ENCODE measurements at regions not wholly inside any gene's neighbourhood (a gene's known extent, or its start where the extent isn't known, plus 50 kb on each side); places are given as distances from the start of the nearest gene placed in this dataset.
A peak's percentile ranks its signal among the peaks of the same experiment; 100 is the strongest.

- no peak for TF ChIP-seq NRF1 (conservative IDR thresholded peaks at IDR 0.05; ENCODE audit: low read depth, low read length)
- peak; percentile 100 for TF ChIP-seq SPI1 (IDR thresholded peaks at IDR 0.05; ENCODE audit: borderline replicate concordance, insufficient read depth, low read depth, low read length)
- TF ChIP-seq ELK1 (IDR thresholded peaks at IDR 0.05; ENCODE audit: low read depth, low read length): no peak
- TF ChIP-seq E2F4 (IDR thresholded peaks at IDR 0.05; ENCODE audit: low read depth, low read length): no peak
- TF ChIP-seq BHLHE40 (IDR thresholded peaks at IDR 0.05; ENCODE audit: borderline replicate concordance in 1 of 2, low read depth in 2 of 2, low read length in 1 of 2): peak; percentile 42 to 48; a peak in 2 of 4 replicates
- TF ChIP-seq TCF7 (IDR thresholded peaks at IDR 0.05; ENCODE audit: borderline replicate concordance): no peak
- TF ChIP-seq CBX5 (IDR thresholded peaks at IDR 0.05; ENCODE audit: low read depth): peak; percentile 69; the same call in 1 of the 2 replicates
- TF ChIP-seq, protein P1, sequence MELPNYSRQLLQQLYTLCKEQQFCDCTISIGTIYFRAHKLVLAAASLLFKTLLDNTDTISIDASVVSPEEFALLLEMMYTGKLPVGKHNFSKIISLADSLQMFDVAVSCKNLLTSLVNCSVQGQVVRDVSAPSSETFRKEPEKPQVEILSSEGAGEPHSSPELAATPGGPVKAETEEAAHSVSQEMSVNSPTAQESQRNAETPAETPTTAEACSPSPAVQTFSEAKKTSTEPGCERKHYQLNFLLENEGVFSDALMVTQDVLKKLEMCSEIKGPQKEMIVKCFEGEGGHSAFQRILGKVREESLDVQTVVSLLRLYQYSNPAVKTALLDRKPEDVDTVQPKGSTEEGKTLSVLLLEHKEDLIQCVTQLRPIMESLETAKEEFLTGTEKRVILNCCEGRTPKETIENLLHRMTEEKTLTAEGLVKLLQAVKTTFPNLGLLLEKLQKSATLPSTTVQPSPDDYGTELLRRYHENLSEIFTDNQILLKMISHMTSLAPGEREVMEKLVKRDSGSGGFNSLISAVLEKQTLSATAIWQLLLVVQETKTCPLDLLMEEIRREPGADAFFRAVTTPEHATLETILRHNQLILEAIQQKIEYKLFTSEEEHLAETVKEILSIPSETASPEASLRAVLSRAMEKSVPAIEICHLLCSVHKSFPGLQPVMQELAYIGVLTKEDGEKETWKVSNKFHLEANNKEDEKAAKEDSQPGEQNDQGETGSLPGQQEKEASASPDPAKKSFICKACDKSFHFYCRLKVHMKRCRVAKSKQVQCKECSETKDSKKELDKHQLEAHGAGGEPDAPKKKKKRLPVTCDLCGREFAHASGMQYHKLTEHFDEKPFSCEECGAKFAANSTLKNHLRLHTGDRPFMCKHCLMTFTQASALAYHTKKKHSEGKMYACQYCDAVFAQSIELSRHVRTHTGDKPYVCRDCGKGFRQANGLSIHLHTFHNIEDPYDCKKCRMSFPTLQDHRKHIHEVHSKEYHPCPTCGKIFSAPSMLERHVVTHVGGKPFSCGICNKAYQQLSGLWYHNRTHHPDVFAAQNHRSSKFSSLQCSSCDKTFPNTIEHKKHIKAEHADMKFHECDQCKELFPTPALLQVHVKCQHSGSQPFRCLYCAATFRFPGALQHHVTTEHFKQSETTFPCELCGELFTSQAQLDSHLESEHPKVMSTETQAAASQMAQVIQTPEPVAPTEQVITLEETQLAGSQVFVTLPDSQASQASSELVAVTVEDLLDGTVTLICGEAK (IDR thresholded peaks at IDR 0.05; ENCODE audit: borderline replicate concordance): no peak
- no peak for TF ChIP-seq MYB (IDR thresholded peaks at IDR 0.05; ENCODE audit: borderline replicate concordance, low read depth, low read length)
- peak; percentile 82 for TF ChIP-seq IRF4 (IDR thresholded peaks at IDR 0.05; ENCODE audit: low read depth, low read length)
- TF ChIP-seq BMI1 (IDR thresholded peaks at IDR 0.05; ENCODE audit: borderline replicate concordance): peak; percentile 70; the same call in 1 of the 2 replicates
- peak; percentile 90 for TF ChIP-seq NFIC (IDR thresholded peaks at IDR 0.05; ENCODE audit: low read depth, low read length)
- TF ChIP-seq RAD51 (IDR thresholded peaks at IDR 0.05): no peak
- TF ChIP-seq NFYB (IDR thresholded peaks at IDR 0.05; ENCODE audit: insufficient read depth, low read depth, low read length): no peak
- peak; percentile 63; the same call in 1 of the 2 replicates for TF ChIP-seq MTA3 (IDR thresholded peaks at IDR 0.05; ENCODE audit: borderline replicate concordance, low read length)
- TF ChIP-seq IKZF2 (IDR thresholded peaks at IDR 0.05): peak; percentile 82 to 88
- no peak; the same call in none of the 2 replicates for TF ChIP-seq NBN (IDR thresholded peaks at IDR 0.05)
- no peak for TF ChIP-seq SREBF2 (IDR thresholded peaks at IDR 0.05; ENCODE audit: low read length)
- no peak for TF ChIP-seq CBFB (IDR thresholded peaks at IDR 0.05; ENCODE audit: low read depth)
- peak; percentile 97 for TF ChIP-seq ATF7 (IDR thresholded peaks at IDR 0.05; ENCODE audit: low read depth)
- peak; percentile 59 for TF ChIP-seq SP1 (IDR thresholded peaks at IDR 0.05; ENCODE audit: low read depth, low read length)
- peak; percentile 85 to 97; a peak in 3 of 4 replicates for TF ChIP-seq EP300 (IDR thresholded peaks at IDR 0.05; ENCODE audit: borderline replicate concordance in 1 of 2, control insufficient read depth in 1 of 2, low read depth in 2 of 2, low read length in 2 of 2)
- TF ChIP-seq GATAD2B (conservative IDR thresholded peaks at IDR 0.05; ENCODE audit: low read depth): no peak
- no peak for TF ChIP-seq POLR2A (IDR thresholded peaks at IDR 0.05; ENCODE audit: low read depth, low read length)
- TF ChIP-seq, protein P2, sequence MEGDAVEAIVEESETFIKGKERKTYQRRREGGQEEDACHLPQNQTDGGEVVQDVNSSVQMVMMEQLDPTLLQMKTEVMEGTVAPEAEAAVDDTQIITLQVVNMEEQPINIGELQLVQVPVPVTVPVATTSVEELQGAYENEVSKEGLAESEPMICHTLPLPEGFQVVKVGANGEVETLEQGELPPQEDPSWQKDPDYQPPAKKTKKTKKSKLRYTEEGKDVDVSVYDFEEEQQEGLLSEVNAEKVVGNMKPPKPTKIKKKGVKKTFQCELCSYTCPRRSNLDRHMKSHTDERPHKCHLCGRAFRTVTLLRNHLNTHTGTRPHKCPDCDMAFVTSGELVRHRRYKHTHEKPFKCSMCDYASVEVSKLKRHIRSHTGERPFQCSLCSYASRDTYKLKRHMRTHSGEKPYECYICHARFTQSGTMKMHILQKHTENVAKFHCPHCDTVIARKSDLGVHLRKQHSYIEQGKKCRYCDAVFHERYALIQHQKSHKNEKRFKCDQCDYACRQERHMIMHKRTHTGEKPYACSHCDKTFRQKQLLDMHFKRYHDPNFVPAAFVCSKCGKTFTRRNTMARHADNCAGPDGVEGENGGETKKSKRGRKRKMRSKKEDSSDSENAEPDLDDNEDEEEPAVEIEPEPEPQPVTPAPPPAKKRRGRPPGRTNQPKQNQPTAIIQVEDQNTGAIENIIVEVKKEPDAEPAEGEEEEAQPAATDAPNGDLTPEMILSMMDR (IDR thresholded peaks at IDR 0.05 in 2 of 3, conservative IDR thresholded peaks at IDR 0.05 in 1 of 3; ENCODE audit: control insufficient read depth in 2 of 3, extremely low read depth in 1 of 3, insufficient read depth in 1 of 3, low read depth in 3 of 3, low read length in 3 of 3): no peak
These were observed 218.6 kb upstream of the ATP2B1 start (continued) for GRCh38 chr12:89927226-89927698.

Measured in GM12878 (cell line).